ENCODE measurements at regions not wholly inside any gene's neighbourhood (a gene's known extent, or its start where the extent isn't known, plus 50 kb on each side); places are given as distances from the start of the nearest gene placed in this dataset.
A peak's percentile ranks its signal among the peaks of the same experiment; 100 is the strongest.

DNA sequence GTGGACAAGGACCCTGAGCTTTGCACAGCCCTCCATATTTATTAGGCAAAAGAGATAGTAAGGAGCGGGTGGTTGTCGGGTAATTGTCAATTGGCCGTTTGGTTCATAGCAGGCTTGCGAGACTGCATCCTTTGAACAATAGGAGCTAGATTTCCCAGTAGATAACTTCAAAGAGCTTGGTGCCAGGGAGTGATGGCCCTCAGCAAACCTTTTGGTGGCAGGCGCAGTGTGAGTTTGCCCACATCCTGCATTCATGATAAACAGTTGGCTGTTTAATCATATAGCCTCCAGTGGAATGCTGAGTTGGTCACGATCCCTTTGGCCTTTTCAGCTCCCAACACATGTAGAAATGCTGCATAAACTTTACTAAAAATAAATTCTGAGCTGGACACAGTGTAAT is 156.9 kb downstream of the AKR1D1 start:
- no peak overlapping the region for H3K23ac ChIP-seq (ENCODE audit: low read depth, low read length, poor library complexity)
- no CpG with 5 or more reads among the region's 6 CpGs for WGBS, 2 donors (ENCODE audit: extremely low coverage in 2 of 2, insufficient read length in 2 of 2, insufficient replicate concordance in 1 of 2)

DNA sequence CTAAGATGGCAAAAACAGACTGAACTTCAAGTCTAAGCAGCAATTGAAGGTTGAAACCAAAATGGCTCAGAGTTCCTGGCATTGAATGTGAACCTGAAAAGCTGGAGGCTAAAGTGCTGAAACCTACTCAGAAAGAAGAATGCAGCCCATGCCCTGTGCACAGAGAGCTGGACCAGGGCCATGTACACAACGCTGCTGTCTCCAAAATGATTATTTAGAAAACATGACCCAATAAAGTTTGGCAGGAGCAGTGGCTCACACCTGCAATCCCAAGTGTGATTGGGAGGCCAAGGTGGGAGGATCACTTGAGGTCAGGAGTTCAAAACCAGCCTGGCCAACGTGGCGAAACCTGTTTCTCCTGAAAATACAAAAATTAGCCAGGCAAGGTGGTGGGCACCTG is 158.9 kb downstream of the AKR1D1 start:
- peak overlapping the region; percentile 47 for H2BK120ac ChIP-seq (ENCODE audit: low read depth, low read length)
- no peak overlapping the region for H2BK5ac ChIP-seq (ENCODE audit: low read length)
- H3K9me3 ChIP-seq (replicated peaks in 1 of 2; ENCODE audit: control insufficient read depth in 2 of 2, insufficient read depth in 1 of 2, low read depth in 1 of 2, low read length in 2 of 2), result peaks cover 2 to 34% of the 10 kb centered on the region in 2 donors
- no peak overlapping the region for H3K9ac ChIP-seq (ENCODE audit: low read depth, low read length, poor library complexity)
- DNase-seq (ENCODE audit: low spot score), result no peak
- H3K79me1 ChIP-seq (ENCODE audit: low read depth, low read length), result no peaks in the 10 kb centered on the region
- no peak overlapping the region for H3K18ac ChIP-seq (ENCODE audit: low read length)
- no peaks in the 10 kb centered on the region for H3K27me3 ChIP-seq (ENCODE audit: control insufficient read depth in 3 of 3, insufficient read depth in 3 of 3, low read depth in 1 of 3, low read length in 3 of 3)
- no peak overlapping the region for H2BK15ac ChIP-seq (ENCODE audit: low read length)
- no peak overlapping the region for H3K14ac ChIP-seq (ENCODE audit: low read length)
- H2AFZ ChIP-seq (ENCODE audit: low read length), result no peak overlapping the region
- no peak overlapping the region for H3K27ac ChIP-seq (replicated peaks; ENCODE audit: low read length)
- H3K4me3 ChIP-seq (ENCODE audit: low read length in 2 of 2), result no peak overlapping the region
- H3K36me3 ChIP-seq (replicated peaks in 1 of 2; ENCODE audit: control insufficient read depth in 2 of 2, insufficient read depth in 2 of 2, low read length in 2 of 2), result no peaks in the 10 kb centered on the region
- no peak overlapping the region for H4K91ac ChIP-seq (ENCODE audit: low read depth, low read length, poor library complexity)
- H2BK12ac ChIP-seq (ENCODE audit: low read length), result no peak overlapping the region
- H3K4me2 ChIP-seq (ENCODE audit: insufficient read depth, low read length, poor library complexity, severe bottlenecking), result no peak overlapping the region
- WGBS, 2 donors (ENCODE audit: extremely low coverage in 2 of 2, insufficient read length in 2 of 2, insufficient replicate concordance in 1 of 2), result no CpG with 5 or more reads among the region's 3 CpGs
- H3K4ac ChIP-seq (ENCODE audit: low read length), result no peak overlapping the region
- no peak overlapping the region for H2AK5ac ChIP-seq (ENCODE audit: low read depth, low read length)
- H4K8ac ChIP-seq (ENCODE audit: low read depth, low read length), result no peak overlapping the region
- H3K23ac ChIP-seq (ENCODE audit: low read depth, low read length, poor library complexity), result no peak overlapping the region
- H3K4me1 ChIP-seq (ENCODE audit: control insufficient read depth in 2 of 2, insufficient read depth in 1 of 2, low read depth in 1 of 2, low read length in 2 of 2), result no peaks in the 10 kb centered on the region

More for the DNA sequence above, 156.9 kb downstream of the AKR1D1 start:
- no peak overlapping the region for H2AFZ ChIP-seq (ENCODE audit: low read length)
- peaks cover 2 to 20% of the 10 kb centered on the region in 2 donors for H3K9me3 ChIP-seq (replicated peaks in 1 of 2; ENCODE audit: control insufficient read depth in 2 of 2, insufficient read depth in 1 of 2, low read depth in 1 of 2, low read length in 2 of 2)
- H3K27me3 ChIP-seq (ENCODE audit: control insufficient read depth in 3 of 3, insufficient read depth in 3 of 3, low read depth in 1 of 3, low read length in 3 of 3), result no peaks in the 10 kb centered on the region
- DNase-seq (ENCODE audit: low spot score), result no peak
- H3K36me3 ChIP-seq (replicated peaks in 1 of 2; ENCODE audit: control insufficient read depth in 2 of 2, insufficient read depth in 2 of 2, low read length in 2 of 2), result no peaks in the 10 kb centered on the region
- H2BK12ac ChIP-seq (ENCODE audit: low read length), result no peak overlapping the region
- H3K27ac ChIP-seq (replicated peaks; ENCODE audit: low read length), result no peak overlapping the region
- no peaks in the 10 kb centered on the region for H3K79me1 ChIP-seq (ENCODE audit: low read depth, low read length)
- H3K4me2 ChIP-seq (ENCODE audit: insufficient read depth, low read length, poor library complexity, severe bottlenecking), result no peak overlapping the region
- no peaks in the 10 kb centered on the region for H3K4me1 ChIP-seq (ENCODE audit: control insufficient read depth in 2 of 2, insufficient read depth in 1 of 2, low read depth in 1 of 2, low read length in 2 of 2)
- no peak overlapping the region for H4K8ac ChIP-seq (ENCODE audit: low read depth, low read length)
- no peak overlapping the region for H3K4ac ChIP-seq (ENCODE audit: low read length)
- no peak overlapping the region for H3K18ac ChIP-seq (ENCODE audit: low read length)
- no peak overlapping the region for H3K14ac ChIP-seq (ENCODE audit: low read length)
- H3K4me3 ChIP-seq (ENCODE audit: low read length in 2 of 2), result no peak overlapping the region
- H2BK15ac ChIP-seq (ENCODE audit: low read length), result no peak overlapping the region
- no peak overlapping the region for H4K91ac ChIP-seq (ENCODE audit: low read depth, low read length, poor library complexity)
- H2AK5ac ChIP-seq (ENCODE audit: low read depth, low read length), result no peak overlapping the region
- H2BK120ac ChIP-seq (ENCODE audit: low read depth, low read length), result no peak overlapping the region
- H2BK5ac ChIP-seq (ENCODE audit: low read length), result no peak overlapping the region
- H3K9ac ChIP-seq (ENCODE audit: low read depth, low read length, poor library complexity), result no peak overlapping the region

DNA sequence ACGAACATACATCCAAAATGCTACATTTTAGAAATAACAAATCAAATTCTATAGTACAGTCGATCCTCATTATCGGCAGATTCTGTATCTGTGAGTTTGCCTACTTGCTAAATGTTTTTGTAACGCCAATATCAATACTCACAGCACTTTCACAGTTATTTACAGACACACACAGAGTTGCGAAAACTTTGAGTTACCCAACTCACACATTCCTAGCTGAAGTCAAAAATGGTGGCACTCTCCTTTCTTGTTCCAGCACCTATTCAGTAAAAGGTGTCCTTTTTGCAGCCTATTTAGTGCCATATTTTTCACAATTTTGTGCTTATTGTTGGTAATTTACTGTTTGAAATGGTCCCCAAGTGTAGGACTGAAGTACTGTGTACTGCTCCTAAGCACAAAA is 161.7 kb downstream of the AKR1D1 start:
- no peak overlapping the region for H4K91ac ChIP-seq (ENCODE audit: low read depth, low read length, poor library complexity)
- H3K36me3 ChIP-seq (replicated peaks in 1 of 2; ENCODE audit: control insufficient read depth in 2 of 2, insufficient read depth in 2 of 2, low read length in 2 of 2), result no peaks in the 10 kb centered on the region
- no peaks in the 10 kb centered on the region for H3K27me3 ChIP-seq (ENCODE audit: control insufficient read depth in 3 of 3, insufficient read depth in 3 of 3, low read depth in 1 of 3, low read length in 3 of 3)
- H3K79me1 ChIP-seq (ENCODE audit: low read depth, low read length), result no peaks in the 10 kb centered on the region
- no peak overlapping the region for H2AFZ ChIP-seq (ENCODE audit: low read length)
- H2BK120ac ChIP-seq (ENCODE audit: low read depth, low read length), result no peak overlapping the region
- no peak overlapping the region for H2BK15ac ChIP-seq (ENCODE audit: low read length)
- H3K27ac ChIP-seq (replicated peaks; ENCODE audit: low read length), result no peak overlapping the region
- DNase-seq (ENCODE audit: low spot score), result no peak
- H3K14ac ChIP-seq (ENCODE audit: low read length), result no peak overlapping the region
- peaks cover 0 to 5% of the 10 kb centered on the region in 2 donors for H3K4me1 ChIP-seq (ENCODE audit: control insufficient read depth in 2 of 2, insufficient read depth in 1 of 2, low read depth in 1 of 2, low read length in 2 of 2)
- H2BK5ac ChIP-seq (ENCODE audit: low read length), result no peak overlapping the region
- no peak overlapping the region for H3K4me2 ChIP-seq (ENCODE audit: insufficient read depth, low read length, poor library complexity, severe bottlenecking)
- H3K9ac ChIP-seq (ENCODE audit: low read depth, low read length, poor library complexity), result no peak overlapping the region
- no peak overlapping the region for H4K8ac ChIP-seq (ENCODE audit: low read depth, low read length)
- 100% methylated on average over 2 of the region's 5 CpGs; no CpG with 5 or more reads in 1 of the 2 donors for WGBS, 2 donors (ENCODE audit: extremely low coverage in 2 of 2, insufficient read length in 2 of 2, insufficient replicate concordance in 1 of 2)
- no peak overlapping the region for H2BK12ac ChIP-seq (ENCODE audit: low read length)
- no peak overlapping the region for H2AK5ac ChIP-seq (ENCODE audit: low read depth, low read length)
- no peak overlapping the region for H3K4ac ChIP-seq (ENCODE audit: low read length)
- peaks cover 2 to 41% of the 10 kb centered on the region in 2 donors for H3K9me3 ChIP-seq (replicated peaks in 1 of 2; ENCODE audit: control insufficient read depth in 2 of 2, insufficient read depth in 1 of 2, low read depth in 1 of 2, low read length in 2 of 2)
- H3K23ac ChIP-seq (ENCODE audit: low read depth, low read length, poor library complexity), result no peak overlapping the region
- no peak overlapping the region for H3K4me3 ChIP-seq (ENCODE audit: low read length in 2 of 2)
- no peak overlapping the region for H3K18ac ChIP-seq (ENCODE audit: low read length)

DNA sequence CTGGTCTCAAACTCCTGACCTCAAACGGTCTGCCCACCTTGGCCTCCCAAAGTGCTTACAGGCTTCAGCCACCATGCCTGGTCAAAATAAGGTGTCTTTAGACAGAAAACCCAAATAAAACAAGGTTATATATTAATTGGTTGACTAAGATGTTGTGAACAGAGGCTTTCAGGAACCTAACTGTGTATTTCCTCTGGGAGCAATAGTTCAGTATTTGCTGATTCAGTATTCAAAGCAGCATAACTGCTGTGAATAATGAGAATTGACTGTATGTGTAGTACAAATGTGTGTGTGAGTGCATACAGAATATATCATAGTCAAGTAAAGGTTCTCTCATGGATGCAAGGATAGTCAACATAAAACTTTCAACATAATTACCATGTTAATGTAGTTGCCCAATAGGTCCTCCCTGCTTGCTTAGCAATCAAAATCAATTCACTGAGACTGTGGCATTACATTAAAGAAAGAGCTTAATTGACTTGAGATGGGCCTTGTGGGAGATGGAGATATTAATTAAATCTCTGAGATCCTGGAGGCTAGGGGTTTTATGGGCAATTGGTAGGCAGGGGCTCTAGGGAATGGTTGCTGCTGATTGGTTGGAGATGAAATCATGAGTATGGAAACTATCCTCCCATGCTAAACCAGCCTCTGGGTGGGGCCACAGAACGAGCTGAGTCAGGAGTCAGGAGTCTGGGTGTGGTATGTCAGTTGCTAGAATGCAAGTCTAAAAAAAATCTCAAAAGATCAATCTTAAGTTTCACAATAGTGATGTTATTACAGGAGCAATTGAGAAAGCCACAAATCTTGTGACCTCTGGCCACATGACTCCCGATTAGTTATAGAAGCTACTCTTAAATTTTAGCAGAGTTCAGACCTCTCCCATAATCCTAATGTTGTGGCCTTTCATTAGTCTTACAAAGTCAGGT is 162.7 kb downstream of the AKR1D1 start:
- DNase-seq (ENCODE audit: low spot score), result no peak
- H2BK5ac ChIP-seq (ENCODE audit: low read length), result no peak overlapping the region

More for the DNA sequence above, 162.7 kb downstream of the AKR1D1 start:
- Histone ChIP-seq H2AK5ac (ENCODE audit: low read depth, low read length) (no peak overlapping the region), H3K36me3 (replicated peaks in 1 of 2; ENCODE audit: control insufficient read depth in 2 of 2, insufficient read depth in 2 of 2, low read length in 2 of 2) (no peaks in the 10 kb centered on the region), H3K4me1 (ENCODE audit: control insufficient read depth in 2 of 2, insufficient read depth in 1 of 2, low read depth in 1 of 2, low read length in 2 of 2) (peaks cover 0 to 5% of the 10 kb centered on the region in 2 donors), H3K27me3 (ENCODE audit: control insufficient read depth in 3 of 3, insufficient read depth in 3 of 3, low read depth in 1 of 3, low read length in 3 of 3) (no peaks in the 10 kb centered on the region), H3K14ac (ENCODE audit: low read length) (no peak overlapping the region), H2BK120ac (ENCODE audit: low read depth, low read length) (no peak overlapping the region), H2AFZ (ENCODE audit: low read length) (no peak overlapping the region), H4K8ac (ENCODE audit: low read depth, low read length) (no peak overlapping the region), H3K27ac (replicated peaks; ENCODE audit: low read length) (no peak overlapping the region), H4K91ac (ENCODE audit: low read depth, low read length, poor library complexity) (no peak overlapping the region), H3K79me1 (ENCODE audit: low read depth, low read length) (no peaks in the 10 kb centered on the region), H3K4me3 (ENCODE audit: low read length in 2 of 2) (no peak overlapping the region), H3K9ac (ENCODE audit: low read depth, low read length, poor library complexity) (no peak overlapping the region), H3K9me3 (replicated peaks in 1 of 2; ENCODE audit: control insufficient read depth in 2 of 2, insufficient read depth in 1 of 2, low read depth in 1 of 2, low read length in 2 of 2) (peaks cover 2 to 41% of the 10 kb centered on the region in 2 donors), H3K4ac (ENCODE audit: low read length) (no peak overlapping the region), H3K18ac (ENCODE audit: low read length) (no peak overlapping the region), H2BK15ac (ENCODE audit: low read length) (no peak overlapping the region), H2BK12ac (ENCODE audit: low read length) (no peak overlapping the region), H3K23ac (ENCODE audit: low read depth, low read length, poor library complexity) (no peak overlapping the region), H3K4me2 (ENCODE audit: insufficient read depth, low read length, poor library complexity, severe bottlenecking) (no peak overlapping the region)
- WGBS, 2 donors (ENCODE audit: extremely low coverage in 2 of 2, insufficient read length in 2 of 2, insufficient replicate concordance in 1 of 2), result no CpG with 5 or more reads among the region's 3 CpGs

Measured in neuronal stem cell (in vitro differentiated cells).